Karpas-422 (cell line): ENCODE measurements at regions not wholly inside any gene's neighbourhood (a gene's known extent, or its start where the extent isn't known, plus 50 kb on each side); places are given as distances from the start of the nearest gene placed in this dataset.
"Not testable (repeated sequence)": the region's sequence is repeated elsewhere in the genome, so short reads cannot be mapped to it uniquely, and the experiment has no call there.

Source experiments
- DNase-seq: peaks from one replicate; pipeline ENCODE4 v3.0.0-alpha.2; 2015
- H2AFZ ChIP-seq: fragments of 200-600 bp; sonication (generic); 2 replicates; pipeline ENCODE4 v1.6.1; 2014; ENCODE audit warnings: antibody characterized with exemption, low read length, mixed read lengths
- H3K27ac ChIP-seq: fragments of 200-600 bp; sonication (generic); 2 replicates; pipeline ENCODE4 v1.5.1; 2014; ENCODE audit warnings: mild to moderate bottlenecking, low read length, moderate library complexity
- H3K27me3 ChIP-seq: fragments of 200-600 bp; sonication (generic); 2 replicates; pipeline ENCODE4 v1.6.1; 2014; ENCODE audit warnings: low read length, mixed read lengths
- H3K36me3 ChIP-seq: fragments of 200-600 bp; sonication (generic); 2 replicates; pipeline ENCODE4 v1.6.1; 2014; ENCODE audit warnings: low read length, mixed read lengths; ENCODE audit not compliant: insufficient read depth
- H3K4me1 ChIP-seq: fragments of 200-600 bp; sonication (generic); 2 replicates; pipeline ENCODE4 v1.6.1; 2014; ENCODE audit warnings: mild to moderate bottlenecking, low read length, mixed read lengths
- H3K4me2 ChIP-seq: fragments of 200-600 bp; sonication (generic); 2 replicates; pipeline ENCODE4 v1.6.1; 2014; ENCODE audit warnings: low read length, low read depth, mild to moderate bottlenecking; ENCODE audit not compliant: poor library complexity, severe bottlenecking
- H3K4me3 ChIP-seq: fragments of 200-600 bp; sonication (generic); 2 replicates; pipeline ENCODE4 v1.5.1; 2014; ENCODE audit warnings: mild to moderate bottlenecking, antibody characterized with exemption, low read length, mixed read lengths
- H3K79me2 ChIP-seq: fragments of 200-600 bp; sonication (generic); 2 replicates; pipeline ENCODE4 v1.6.1; 2014; ENCODE audit warnings: mild to moderate bottlenecking, low read length, mixed read lengths
- H3K9ac ChIP-seq: fragments of 200-600 bp; sonication (generic); 2 replicates; pipeline ENCODE4 v1.6.0; 2014; ENCODE audit warnings: low read length
- H3K9me2 ChIP-seq: fragments of 200-600 bp; sonication (generic), shearing (Covaris generic); replicated peaks from 2 replicates; pipeline ENCODE4 v1.6.0; 2014; ENCODE audit warnings: mild to moderate bottlenecking, low read length, moderate library complexity; ENCODE audit not compliant: insufficient read depth
- H3K9me3 ChIP-seq: fragments of 300-700, 200-600 bp; sonication (generic); 2 replicates; pipeline ENCODE4 v1.6.1; 2014; ENCODE audit warnings: low read length, mixed read lengths
- H4K20me1 ChIP-seq: fragments of 200-600 bp; sonication (generic); 2 replicates; pipeline ENCODE4 v1.6.1; 2014; ENCODE audit warnings: mild to moderate bottlenecking, antibody characterized with exemption, low read length, low read depth; ENCODE audit not compliant: insufficient read depth

DNA sequence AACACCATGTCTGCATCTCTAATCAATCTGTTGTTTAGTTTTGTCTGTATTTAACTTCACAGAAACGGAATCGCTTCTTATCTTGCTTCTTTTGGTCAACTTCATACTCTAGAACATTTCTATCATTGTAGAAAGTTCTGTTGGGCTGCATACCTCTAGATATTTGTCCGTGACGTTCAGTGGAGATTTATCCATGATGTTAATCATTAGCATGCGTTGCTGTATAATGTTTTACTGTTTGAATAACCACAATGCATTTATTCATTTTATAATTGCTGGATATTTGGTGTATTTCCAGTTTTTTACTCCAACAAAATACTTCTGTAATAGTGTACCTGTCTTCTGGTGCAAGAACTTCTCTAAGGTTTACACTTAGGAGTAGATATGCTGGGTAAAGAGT is 96.2 kb upstream of the GDNF start:
- no peaks in the 10 kb centered on the region for H3K4me1 ChIP-seq
- no peaks in the 10 kb centered on the region for H3K36me3 ChIP-seq
- no peaks in the 10 kb centered on the region for H3K79me2 ChIP-seq
- H3K9me2 ChIP-seq: no peaks in the 10 kb centered on the region
- H4K20me1 ChIP-seq: no peaks in the 10 kb centered on the region
- no peak overlapping the region for H2AFZ ChIP-seq
- no peak for DNase-seq
- no peaks in the 10 kb centered on the region for H3K9me3 ChIP-seq
- H3K27ac ChIP-seq: no peak overlapping the region
- H3K9ac ChIP-seq: no peak overlapping the region
- H3K27me3 ChIP-seq: no peaks in the 10 kb centered on the region
- H3K4me3 ChIP-seq: no peak overlapping the region
- H3K4me2 ChIP-seq: no peak overlapping the region

DNA sequence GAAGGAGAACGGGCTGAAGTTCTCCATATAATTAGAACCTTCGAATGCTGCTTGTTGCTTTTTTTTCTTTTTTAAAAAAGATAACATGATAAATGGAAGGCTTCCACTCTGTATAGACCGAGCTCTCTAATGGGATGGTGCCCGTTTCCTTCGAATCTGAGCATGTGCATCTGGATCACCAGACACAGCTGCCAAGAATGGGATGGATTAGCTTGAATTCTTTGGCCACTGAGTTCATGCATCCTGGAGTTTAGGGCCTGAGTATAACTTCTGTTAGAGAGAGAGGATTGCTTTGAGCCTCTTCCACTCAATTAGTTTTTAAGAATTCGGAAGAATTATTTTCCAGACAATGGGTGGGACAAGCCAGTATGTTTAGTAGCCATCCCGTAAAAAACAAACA is 93.7 kb upstream of the GDNF start:
- no peaks in the 10 kb centered on the region for H3K27me3 ChIP-seq
- H2AFZ ChIP-seq: no peak overlapping the region
- no peaks in the 10 kb centered on the region for H3K79me2 ChIP-seq
- H3K4me2 ChIP-seq: no peak overlapping the region
- H3K9me2 ChIP-seq: no peaks in the 10 kb centered on the region
- no peaks in the 10 kb centered on the region for H4K20me1 ChIP-seq
- no peak for DNase-seq
- no peaks in the 10 kb centered on the region for H3K36me3 ChIP-seq
- H3K4me3 ChIP-seq: no peak overlapping the region
- H3K9me3 ChIP-seq: no peaks in the 10 kb centered on the region
- no peak overlapping the region for H3K9ac ChIP-seq
- H3K4me1 ChIP-seq: no peaks in the 10 kb centered on the region
- no peak overlapping the region for H3K27ac ChIP-seq

DNA sequence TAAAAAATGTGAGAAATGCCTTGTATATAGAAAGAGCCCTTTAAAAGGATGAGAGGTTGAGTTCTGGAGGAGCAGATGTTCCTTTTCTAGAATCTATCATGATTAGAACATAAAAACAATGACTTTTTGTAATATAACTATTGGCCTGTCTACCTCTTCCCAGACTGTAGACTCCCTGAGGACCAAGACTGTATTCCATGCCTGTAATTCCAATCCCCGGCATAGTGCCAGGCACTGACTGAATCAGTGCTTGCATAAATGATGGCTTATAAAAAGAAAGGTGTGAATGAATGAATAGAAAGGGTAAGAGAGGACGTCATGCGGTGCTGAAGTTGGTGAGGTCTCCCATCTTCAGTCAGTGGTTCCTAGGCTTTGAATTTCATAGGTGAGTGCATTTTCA is 92.6 kb upstream of the GDNF start:
- no peak for DNase-seq
- H3K27ac ChIP-seq: no peak overlapping the region
- H3K79me2 ChIP-seq: no peaks in the 10 kb centered on the region
- no peaks in the 10 kb centered on the region for H3K4me1 ChIP-seq
- H3K4me2 ChIP-seq: no peak overlapping the region
- H3K9me3 ChIP-seq: no peaks in the 10 kb centered on the region
- H3K27me3 ChIP-seq: no peaks in the 10 kb centered on the region
- no peaks in the 10 kb centered on the region for H4K20me1 ChIP-seq
- no peaks in the 10 kb centered on the region for H3K9me2 ChIP-seq
- H3K9ac ChIP-seq: no peak overlapping the region
- no peak overlapping the region for H3K4me3 ChIP-seq
- H3K36me3 ChIP-seq: no peaks in the 10 kb centered on the region
- no peak overlapping the region for H2AFZ ChIP-seq

DNA sequence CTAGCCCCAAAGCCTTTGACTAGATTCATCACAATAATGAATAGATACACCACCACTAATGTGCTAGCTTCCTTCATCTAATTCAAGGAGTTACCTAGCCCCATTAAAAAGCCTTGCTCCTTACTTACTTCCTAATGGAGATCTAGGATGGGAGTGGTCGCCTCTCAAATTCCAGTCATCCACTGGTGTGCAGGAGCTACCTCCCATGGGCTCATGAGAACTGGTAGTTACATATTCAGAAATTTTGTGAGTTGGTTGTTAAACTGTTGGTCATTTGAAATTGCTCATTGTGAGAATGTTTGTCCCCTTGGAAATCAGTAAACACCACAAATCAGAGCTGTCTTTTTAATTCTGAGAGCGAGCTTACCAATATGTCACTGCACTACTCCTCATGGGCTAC is 91.7 kb upstream of the GDNF start:
- H2AFZ ChIP-seq: no peak overlapping the region
- no peaks in the 10 kb centered on the region for H4K20me1 ChIP-seq
- no peaks in the 10 kb centered on the region for H3K79me2 ChIP-seq
- no peak overlapping the region for H3K4me3 ChIP-seq
- no peak overlapping the region for H3K9ac ChIP-seq
- no peaks in the 10 kb centered on the region for H3K4me1 ChIP-seq
- no peaks in the 10 kb centered on the region for H3K9me3 ChIP-seq
- no peak for DNase-seq
- no peaks in the 10 kb centered on the region for H3K9me2 ChIP-seq
- no peak overlapping the region for H3K27ac ChIP-seq
- no peaks in the 10 kb centered on the region for H3K36me3 ChIP-seq
- H3K4me2 ChIP-seq: no peak overlapping the region
- no peaks in the 10 kb centered on the region for H3K27me3 ChIP-seq

DNA sequence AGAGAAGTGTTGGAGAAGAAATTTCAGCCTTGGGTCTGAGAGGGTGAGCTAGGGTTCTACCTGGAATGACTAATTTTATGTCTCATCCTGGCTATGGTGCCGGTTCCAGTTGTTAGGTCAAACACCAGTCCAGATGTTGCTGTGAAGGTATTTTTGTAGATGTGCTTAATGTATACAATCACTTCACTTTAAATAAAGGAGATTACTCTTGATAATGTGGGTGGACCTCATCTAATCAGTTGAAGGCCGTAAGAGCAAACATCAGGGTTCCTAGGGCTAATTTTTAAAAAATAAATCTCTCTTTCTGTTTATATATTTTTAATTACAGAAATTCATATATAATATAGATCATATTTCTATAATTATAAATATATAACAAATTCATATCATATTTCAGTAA is 90.5 kb upstream of the GDNF start:
- H3K79me2 ChIP-seq: no peaks in the 10 kb centered on the region
- H3K9me2 ChIP-seq: no peaks in the 10 kb centered on the region
- H3K4me1 ChIP-seq: no peaks in the 10 kb centered on the region
- no peak for DNase-seq
- no peaks in the 10 kb centered on the region for H3K9me3 ChIP-seq
- no peak overlapping the region for H3K4me3 ChIP-seq
- no peaks in the 10 kb centered on the region for H4K20me1 ChIP-seq
- H3K36me3 ChIP-seq: no peaks in the 10 kb centered on the region
- no peak overlapping the region for H3K27ac ChIP-seq
- H3K4me2 ChIP-seq: no peak overlapping the region
- H3K9ac ChIP-seq: no peak overlapping the region
- H3K27me3 ChIP-seq: no peaks in the 10 kb centered on the region
- no peak overlapping the region for H2AFZ ChIP-seq

DNA sequence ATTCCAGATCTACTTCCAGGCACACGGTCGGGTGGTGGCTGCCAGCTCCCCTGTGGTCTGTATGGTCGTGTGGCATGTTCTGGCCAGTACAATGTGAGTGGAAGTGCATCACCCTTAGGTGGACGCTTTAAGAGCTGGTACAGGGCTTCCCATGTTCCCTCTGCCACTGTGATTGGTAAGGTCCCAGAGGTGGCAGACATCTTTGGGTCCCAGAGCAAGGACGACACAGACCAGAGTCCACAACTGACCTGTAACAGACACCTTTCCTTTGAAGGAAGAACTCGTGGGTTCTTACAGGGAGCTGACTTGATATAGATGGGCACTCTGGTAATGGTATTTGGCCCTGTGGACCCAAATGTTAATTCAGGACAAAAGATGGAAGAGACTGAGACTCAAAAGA is 90.0 kb upstream of the GDNF start:
- Histone ChIP-seq H3K9me3 (no peaks in the 10 kb centered on the region), H3K27me3 (no peaks in the 10 kb centered on the region), H3K9me2 (no peaks in the 10 kb centered on the region), H3K36me3 (no peaks in the 10 kb centered on the region), H3K4me2 (no peak overlapping the region), H4K20me1 (no peaks in the 10 kb centered on the region), H3K27ac (no peak overlapping the region), H3K9ac (no peak overlapping the region), H2AFZ (no peak overlapping the region), H3K4me3 (no peak overlapping the region), H3K79me2 (no peaks in the 10 kb centered on the region), H3K4me1 (no peaks in the 10 kb centered on the region)
- DNase-seq: no peak

DNA sequence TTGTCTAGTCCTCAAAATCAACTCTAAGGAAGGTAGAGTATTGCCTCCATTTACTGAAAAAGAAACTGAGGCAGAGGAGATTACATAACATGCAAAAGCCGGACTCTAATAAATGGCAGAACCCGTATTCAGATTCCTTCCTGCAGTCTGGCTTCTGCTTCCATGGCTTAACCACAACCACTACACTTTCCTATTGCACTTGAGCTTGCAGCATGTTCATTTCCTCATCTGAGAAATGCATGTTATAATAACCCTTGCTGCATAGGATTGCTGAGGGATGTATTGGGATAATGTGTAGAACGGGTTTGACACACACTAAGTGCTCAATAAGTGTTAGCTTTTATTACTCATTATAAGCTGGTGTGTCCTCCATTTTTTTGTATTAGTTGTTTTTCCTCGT is 87.9 kb upstream of the GDNF start:
- not testable (repeated sequence) for H3K27ac ChIP-seq, H3K4me3 ChIP-seq, H4K20me1 ChIP-seq, DNase-seq, H3K4me1 ChIP-seq, H3K9ac ChIP-seq, H3K9me2 ChIP-seq, H3K36me3 ChIP-seq, H3K27me3 ChIP-seq, H2AFZ ChIP-seq, H3K9me3 ChIP-seq, H3K4me2 ChIP-seq, H3K79me2 ChIP-seq

DNA sequence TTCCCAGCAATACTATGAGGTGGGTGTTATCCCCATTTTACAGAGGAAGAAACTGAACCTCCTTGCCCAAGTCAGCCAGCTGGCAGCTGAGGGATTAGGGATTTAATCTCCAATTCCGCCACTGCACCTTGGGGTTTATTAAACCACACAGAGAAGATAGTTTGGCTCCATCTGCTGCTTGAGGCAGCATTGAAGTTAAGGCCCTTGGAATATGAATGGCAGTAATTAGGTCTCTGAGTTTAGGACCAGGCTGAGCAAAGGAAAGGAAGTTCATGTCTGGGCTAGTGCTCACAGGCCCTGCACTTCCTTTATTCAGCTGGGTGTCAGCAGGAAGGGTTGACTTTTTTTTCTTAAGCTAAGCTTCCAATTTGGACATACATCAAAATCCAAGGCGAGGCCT is 86.9 kb upstream of the GDNF start:
- Histone ChIP-seq H3K9me2 (no peaks in the 10 kb centered on the region), H3K36me3 (no peaks in the 10 kb centered on the region), H3K4me3 (no peak overlapping the region), H3K4me1 (no peaks in the 10 kb centered on the region), H3K27me3 (no peaks in the 10 kb centered on the region), H3K9me3 (no peaks in the 10 kb centered on the region), H3K27ac (no peak overlapping the region), H3K4me2 (no peak overlapping the region), H3K9ac (no peak overlapping the region), H3K79me2 (no peaks in the 10 kb centered on the region), H2AFZ (no peak overlapping the region), H4K20me1 (no peaks in the 10 kb centered on the region)
- no peak for DNase-seq

DNA sequence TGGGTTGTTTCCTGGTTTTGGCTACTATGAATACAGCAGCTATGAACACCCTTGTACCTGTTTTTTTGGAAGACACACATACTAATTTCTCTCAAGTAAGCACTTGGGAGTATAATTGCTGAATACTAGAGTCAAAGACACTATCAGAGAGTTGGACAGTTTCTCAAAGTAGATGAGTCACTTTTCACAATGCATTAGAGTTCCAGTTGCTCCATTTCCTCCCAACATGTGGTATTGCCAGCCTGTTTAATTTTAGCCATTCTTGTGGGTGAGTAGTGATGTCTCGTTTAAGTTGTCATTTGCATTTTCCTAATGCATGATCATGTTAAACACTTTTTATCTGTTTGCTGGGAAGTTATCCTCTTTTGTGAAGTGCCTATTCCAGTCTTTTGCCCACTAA is 81.6 kb upstream of the GDNF start:
- Histone ChIP-seq H4K20me1 (no peaks in the 10 kb centered on the region), H3K4me3 (no peak overlapping the region), H3K9me3 (no peaks in the 10 kb centered on the region)

More for the DNA sequence above, 81.6 kb upstream of the GDNF start:
- no peaks in the 10 kb centered on the region for H3K27me3 ChIP-seq
- no peak overlapping the region for H2AFZ ChIP-seq
- no peak overlapping the region for H3K9ac ChIP-seq
- H3K27ac ChIP-seq: no peak overlapping the region
- H3K36me3 ChIP-seq: no peaks in the 10 kb centered on the region
- no peak overlapping the region for H3K4me2 ChIP-seq
- no peaks in the 10 kb centered on the region for H3K79me2 ChIP-seq
- H3K9me2 ChIP-seq: no peaks in the 10 kb centered on the region
- no peak for DNase-seq
- H3K4me1 ChIP-seq: no peaks in the 10 kb centered on the region
